K562 (cell line): ENCODE measurements at regions not wholly inside any gene's neighbourhood (a gene's known extent, or its start where the extent isn't known, plus 50 kb on each side); places are given as distances from the start of the nearest gene placed in this dataset.

ENCODE experiments used
- ATAC-seq: fragments of 200-7000 bp; cut with Tn5 transposase; 3 replicates; pipeline ENCODE4 v1.9.1; 2020; ENCODE audit warnings: moderate library complexity
- BruUV-seq: library from RNA; stranded (reverse); fragments of 400-500 nt; replicated peaks from 2 replicates; lab custom pipeline; 2021; lab: Mats Ljungman, UMichigan
- CTCF ChIA-PET: fragments of 300-600 bp; formaldehyde crosslinking; extraction: SDS; loops from one replicate; lab custom pipeline; 2021; ENCODE audit warnings: low intra/inter-chr PET ratio; lab: Yijun Ruan, JAX
- POLR2A ChIA-PET: fragments of 300-600, 350-650 bp; sonication (Branson Sonifier 250); formaldehyde crosslinking; extraction: SDS; loops from one replicate; lab custom pipeline; 2021; ENCODE audit warnings: antibody characterized with exemption, inconsistent platforms; lab: Yijun Ruan, JAX
- DNase-seq, 4 experiments: peaks; one replicate each; pipeline versions ENCODE4 v3.0.0 to v3.0.0-alpha.2; 2011 to 2018; ENCODE audit warnings: low spot score in 3 of 4, mixed read lengths in 3 of 4; ENCODE audit errors: extremely low read depth in 1 of 4
- FAIRE-seq: peaks from 2 replicates; lab custom pipeline; 2011; peaks lifted over from hg19 to GRCh38; lab: Jason Lieb, UNC
- H2AFZ ChIP-seq: 2 replicates; pipeline ENCODE4 v1.6.0; 2011; ENCODE audit warnings: low read depth, low read length, control low read depth, inconsistent platforms
- H3K27ac ChIP-seq: fragments of 200-600 bp; 3 replicates; pipeline ENCODE4 v1.8.0; 2011; ENCODE audit warnings: low read depth, mild to moderate bottlenecking, control low read depth, inconsistent platforms, low read length, moderate library complexity, mixed read lengths; ENCODE audit errors: extremely low read depth
- H3K27me3 ChIP-seq, 2 experiments: fragments of 300-600 bp in 1 of 2; 2 replicates in 1 of 2; 3 replicates in 1 of 2; pipeline versions ENCODE4 v1.6.0 to v1.8.0; 2011; ENCODE audit warnings: inconsistent platforms in 2 of 2, low read length in 2 of 2, mild to moderate bottlenecking in 1 of 2, mixed read lengths in 1 of 2, moderate library complexity in 1 of 2; ENCODE audit not compliant: control insufficient read depth in 2 of 2, insufficient read depth in 2 of 2
- H3K36me3 ChIP-seq: fragments of 300-600 bp; 3 replicates; pipeline ENCODE4 v1.8.0; 2011; ENCODE audit warnings: mild to moderate bottlenecking, low read length, inconsistent platforms; ENCODE audit not compliant: control insufficient read depth, insufficient read depth
- H3K4me1 ChIP-seq, 2 experiments: fragments of 200-600 bp in 1 of 2; replicated peaks in 1 of 2; 2 replicates in 1 of 2; 3 replicates in 1 of 2; pipeline versions ENCODE4 v1.5.1 to v1.8.0; 2011; ENCODE audit warnings: inconsistent platforms in 2 of 2, low read length in 2 of 2, mild to moderate bottlenecking in 1 of 2, mixed read lengths in 1 of 2, moderate library complexity in 1 of 2; ENCODE audit not compliant: control insufficient read depth in 2 of 2, insufficient read depth in 2 of 2
- H3K4me2 ChIP-seq: 2 replicates; pipeline ENCODE4 v1.6.1; 2011; ENCODE audit warnings: low read length, control low read depth, inconsistent platforms, mixed read lengths; ENCODE audit not compliant: insufficient read depth
- H3K4me3 ChIP-seq: fragments of 200-600 bp; sonication (generic), shearing (Covaris generic); 2 replicates; pipeline ENCODE4 v1.5.1; 2016; ENCODE audit warnings: control low read depth, inconsistent platforms
- H3K79me2 ChIP-seq: fragments of 200-600 bp; 3 replicates; pipeline ENCODE4 v1.8.0; 2011; ENCODE audit warnings: low read length, inconsistent platforms; ENCODE audit not compliant: control insufficient read depth, insufficient read depth
- H3K9ac ChIP-seq, 2 experiments: 2 replicates each; pipeline versions ENCODE4 v1.6.0 to v1.6.1; 2011; ENCODE audit warnings: low read depth in 2 of 2, low read length in 2 of 2, control low read depth in 1 of 2, inconsistent platforms in 1 of 2, mild to moderate bottlenecking in 1 of 2, mixed read lengths in 1 of 2; ENCODE audit not compliant: insufficient read depth in 1 of 2
- H3K9me1 ChIP-seq: one replicate; pipeline ENCODE4 v1.6.0; 2011; ENCODE audit warnings: inconsistent platforms, mild to moderate bottlenecking, low read length, moderate library complexity; ENCODE audit not compliant: control insufficient read depth, insufficient read depth
- H3K9me3 ChIP-seq: replicated peaks from 2 replicates; pipeline ENCODE4 v1.5.1; 2011; ENCODE audit warnings: low read depth, low read length, inconsistent platforms; ENCODE audit not compliant: control insufficient read depth, insufficient read depth
- H4K20me1 ChIP-seq: replicated peaks from 2 replicates; pipeline ENCODE4 v1.6.1; 2011; ENCODE audit warnings: low read length, inconsistent platforms, mixed read lengths; ENCODE audit not compliant: control insufficient read depth, insufficient read depth
- BMI1 ChIP-seq: fragments of 150-350 bp; IDR thresholded peaks from 2 replicates; pipeline ENCODE4 v1.6.1; 2014; ENCODE audit warnings: low read length
- E2F6 ChIP-seq, 2 experiments: IDR thresholded peaks; 2 replicates each; pipeline ENCODE4 v1.6.1; 2011; ENCODE audit warnings: borderline replicate concordance in 1 of 2, control low read depth in 1 of 2, low read depth in 1 of 2, low read length in 1 of 2, mild to moderate bottlenecking in 1 of 2, mixed read lengths in 1 of 2, moderate library complexity in 1 of 2; ENCODE audit not compliant: insufficient read depth in 1 of 2, insufficient read length in 1 of 2, poor library complexity in 1 of 2, severe bottlenecking in 1 of 2; ENCODE audit errors: extremely low read depth in 1 of 2
- HMG20B ChIP-seq: fragments of 250-450 bp; sonication (Bioruptor Pico); IDR thresholded peaks from 2 replicates; pipeline ENCODE4 v1.5.0; 2021; ENCODE audit warnings: mild to moderate bottlenecking
- MAX ChIP-seq: sonication (generic); formaldehyde crosslinking; IDR thresholded peaks from 2 replicates; pipeline ENCODE4 v1.9.0; 2022; ENCODE audit warnings: mild to moderate bottlenecking, missing genetic modification reagents
- NFIC ChIP-seq: fragments of 450-650 bp; IDR thresholded peaks from 2 replicates; pipeline ENCODE4 v1.6.1; 2017; ENCODE audit warnings: mild to moderate bottlenecking, inconsistent platforms
- RAD21 ChIP-seq, 2 experiments: fragments of 250-450 bp in 1 of 2; fragments of 450-650 bp in 1 of 2; sonication (Bioruptor Pico) in 1 of 2; formaldehyde crosslinking in 1 of 2; IDR thresholded peaks in 1 of 2; conservative IDR thresholded peaks in 1 of 2; 2 replicates each; pipeline versions ENCODE4 v1.4.0 to v1.8.0; 2020 to 2022; ENCODE audit warnings: mild to moderate bottlenecking in 2 of 2, moderate library complexity in 1 of 2
- RFX1 ChIP-seq: fragments of 450-650 bp; IDR thresholded peaks from 2 replicates; pipeline ENCODE4 v1.6.1; 2016; ENCODE audit warnings: mild to moderate bottlenecking, moderate library complexity
- SP1 ChIP-seq: sonication (generic); formaldehyde crosslinking; IDR thresholded peaks from 2 replicates; pipeline ENCODE4 v1.8.1; 2022; ENCODE audit warnings: mild to moderate bottlenecking, missing genetic modification reagents
- SRSF9 ChIP-seq: fragments of 200-400 bp; formaldehyde crosslinking; IDR thresholded peaks from 2 replicates; pipeline ENCODE4 v1.6.1; 2017; ENCODE audit warnings: low read depth, low read length, borderline replicate concordance
- STAG1 ChIP-seq: sonication (generic); formaldehyde crosslinking; IDR thresholded peaks from 2 replicates; pipeline ENCODE4 v1.5.0; 2020; ENCODE audit warnings: missing genetic modification reagents, borderline replicate concordance
- YBX1 ChIP-seq: fragments of 450-650 bp; IDR thresholded peaks from 2 replicates; pipeline ENCODE4 v1.7.1; 2016; ENCODE audit warnings: mild to moderate bottlenecking
- ZNF354B ChIP-seq: fragments of 250-450 bp; sonication (Bioruptor Pico); IDR thresholded peaks from 2 replicates; pipeline ENCODE4 v1.4.0; 2020
- ZNF740 ChIP-seq, 3 experiments: fragments of 200-800 bp in 1 of 3; sonication (Bioruptor generic) in 1 of 3; sonication (generic) in 1 of 3; formaldehyde crosslinking in 1 of 3; IDR thresholded peaks; 2 replicates each; pipeline versions ENCODE4 v1.6.1 to v1.8.0; 2016 to 2022; ENCODE audit warnings: mild to moderate bottlenecking in 2 of 3, missing compliant biosample characterization in 2 of 3, missing genetic modification characterization in 2 of 3, missing genetic modification reagents in 1 of 3
- ZNF75A ChIP-seq: fragments of 450-650 bp; formaldehyde crosslinking; IDR thresholded peaks from 2 replicates; pipeline ENCODE4 v1.4.0; 2020; ENCODE audit warnings: mild to moderate bottlenecking
- WGBS: fragments of 100-300 bp; shearing (Covaris generic); methylation state at CpG from one replicate; pipeline ENCODE4 v1.1.6; 2016; ENCODE audit warnings: low coverage, mixed read lengths; ENCODE audit not compliant: insufficient coverage; ENCODE audit errors: missing lambda C conversion rate; 5-methylcytosine and 5-hydroxymethylcytosine counted together
- in situ Hi-C: fragments of 300-500 bp; cut with MboI; formaldehyde crosslinking; loops from 4 replicates; pipeline ENCODE4 v1.15.0; 2018; ENCODE audit warnings: inconsistent platforms, mixed read lengths
- intact Hi-C: fragments of 100-400 bp; cut with micrococcal nuclease; formaldehyde crosslinking; loops from 2 replicates; pipeline ENCODE4 v1.14.2; 2022
- TF ChIP-seq, protein P1 (sequence below): fragments of 250-450 bp; sonication (Bioruptor Pico); IDR thresholded peaks from 2 replicates; pipeline ENCODE4 v1.5.0; 2020; ENCODE audit warnings: mild to moderate bottlenecking
- TF ChIP-seq, protein P2 (sequence below): fragments of 450-650 bp; formaldehyde crosslinking; IDR thresholded peaks from 2 replicates; pipeline ENCODE4 v1.4.0; 2020; ENCODE audit warnings: mild to moderate bottlenecking, moderate library complexity

- TF ChIP-seq STAG1 (CRISPR knock-in tag), result no peak
- TF ChIP-seq ZNF740 (CRISPR knock-in tag; IDR thresholded peaks at IDR 0.05), result peak; percentile 39; the same call in 1 of the 2 replicates
- no peak for TF ChIP-seq ZNF740 (tag; IDR thresholded peaks at IDR 0.05)
- TF ChIP-seq BMI1, result peak; percentile 77; the same call in 1 of the 2 replicates
- TF ChIP-seq RAD21 (CRISPR knock-in tag; conservative IDR thresholded peaks at IDR 0.05 in 1 of 2, IDR thresholded peaks at IDR 0.05 in 1 of 2), result no peak
- TF ChIP-seq RFX1, result peak; percentile 94
- no peak for TF ChIP-seq MAX
These were observed 135.0 kb downstream of the NAV1 start (continued) for GRCh38 chr1:201673915-201674314.

DNA sequence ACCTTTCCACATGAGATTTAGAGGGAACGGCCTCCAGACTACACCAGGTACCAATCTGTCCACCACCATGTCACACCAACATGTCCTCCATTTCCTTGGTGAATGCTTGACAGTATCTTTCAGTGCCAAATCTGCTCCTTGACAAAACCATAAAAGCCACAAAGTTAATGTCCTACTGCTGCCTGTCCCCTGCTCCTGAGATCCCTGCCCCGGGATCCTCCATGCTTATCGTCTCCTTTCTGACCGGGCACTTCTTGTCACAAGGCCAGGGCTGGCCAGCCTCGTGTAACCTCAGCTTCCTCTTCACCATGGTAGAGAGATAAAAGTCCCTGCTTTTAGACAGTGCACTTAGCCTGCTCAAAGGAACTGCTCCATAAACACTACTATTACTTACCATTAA is 136.2 kb downstream of the NAV1 start:
- no peaks in the 10 kb centered on the region for H3K36me3 ChIP-seq
- no peak overlapping the region for H3K4me3 ChIP-seq
- H3K9me1 ChIP-seq, result no peaks in the 10 kb centered on the region
- intact Hi-C loops, result no loop called here
- 0 out of 3 replicates have a peak overlapping the region, but pooled peaks have one; percentile 2 for H3K27ac ChIP-seq
- no peaks in the 10 kb centered on the region; the same call in 2 of the 3 replicates for H3K79me2 ChIP-seq
- in situ Hi-C loops, result no loop called here
- no peak overlapping the region; the same call in 1 of the 2 replicates for H3K4me2 ChIP-seq
- no peaks in the 10 kb centered on the region; the same call in 1 of the 2 replicates for H3K9me3 ChIP-seq
- FAIRE-seq, result peak; percentile 19
- no TSS peak for BruUV-seq
- WGBS, result 11% methylated on average over 5 of the region's 5 CpGs
- peak in 1 of 4 experiments; percentile 48 for DNase-seq
- peak overlapping the region; percentile 54; the same call in 1 of the 2 replicates for H2AFZ ChIP-seq
- H3K4me1 ChIP-seq, result peaks cover 3 to 18% of the 10 kb centered on the region in 2 experiments; a peak in 4 of 5 replicates
- ATAC-seq, result peak; percentile 65
- peaks cover 0 to 3% of the 10 kb centered on the region in 2 experiments; a peak in 1 of 5 replicates for H3K27me3 ChIP-seq
- peak overlapping the region in 1 of 2 experiments; percentile 4; a peak in 1 of 4 replicates for H3K9ac ChIP-seq
- no peaks in the 10 kb centered on the region for H4K20me1 ChIP-seq
- CTCF ChIA-PET, result no interaction called here
- POLR2A ChIA-PET, result interaction anchor here (1.1 to 1.8 kb wide), 4 partner anchors 9 to 115 kb away, joined by 4 to 11 read pairs (median 6); no protein-coding TSS in a partner anchor
- TF ChIP-seq HMG20B (CRISPR knock-in tag) (no peak), YBX1 (no peak), SP1 (CRISPR knock-in tag) (no peak), NFIC (no peak), ZNF354B (CRISPR knock-in tag) (no peak), E2F6 (IDR thresholded peaks at IDR 0.05; ENCODE audit: borderline replicate concordance in 1 of 2, extremely low read depth in 1 of 2, insufficient read depth in 1 of 2, insufficient read length in 1 of 2, low read depth in 1 of 2, low read length in 1 of 2, poor library complexity in 1 of 2, severe bottlenecking in 1 of 2) (no peak), SRSF9 (no peak), ZNF75A (CRISPR knock-in tag) (no peak)
- TF ChIP-seq, protein P1, sequence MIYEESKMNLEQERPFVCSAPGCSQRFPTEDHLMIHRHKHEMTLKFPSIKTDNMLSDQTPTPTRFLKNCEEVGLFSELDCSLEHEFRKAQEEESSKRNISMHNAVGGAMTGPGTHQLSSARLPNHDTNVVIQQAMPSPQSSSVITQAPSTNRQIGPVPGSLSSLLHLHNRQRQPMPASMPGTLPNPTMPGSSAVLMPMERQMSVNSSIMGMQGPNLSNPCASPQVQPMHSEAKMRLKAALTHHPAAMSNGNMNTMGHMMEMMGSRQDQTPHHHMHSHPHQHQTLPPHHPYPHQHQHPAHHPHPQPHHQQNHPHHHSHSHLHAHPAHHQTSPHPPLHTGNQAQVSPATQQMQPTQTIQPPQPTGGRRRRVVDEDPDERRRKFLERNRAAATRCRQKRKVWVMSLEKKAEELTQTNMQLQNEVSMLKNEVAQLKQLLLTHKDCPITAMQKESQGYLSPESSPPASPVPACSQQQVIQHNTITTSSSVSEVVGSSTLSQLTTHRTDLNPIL, result no peak
- TF ChIP-seq, protein P2, sequence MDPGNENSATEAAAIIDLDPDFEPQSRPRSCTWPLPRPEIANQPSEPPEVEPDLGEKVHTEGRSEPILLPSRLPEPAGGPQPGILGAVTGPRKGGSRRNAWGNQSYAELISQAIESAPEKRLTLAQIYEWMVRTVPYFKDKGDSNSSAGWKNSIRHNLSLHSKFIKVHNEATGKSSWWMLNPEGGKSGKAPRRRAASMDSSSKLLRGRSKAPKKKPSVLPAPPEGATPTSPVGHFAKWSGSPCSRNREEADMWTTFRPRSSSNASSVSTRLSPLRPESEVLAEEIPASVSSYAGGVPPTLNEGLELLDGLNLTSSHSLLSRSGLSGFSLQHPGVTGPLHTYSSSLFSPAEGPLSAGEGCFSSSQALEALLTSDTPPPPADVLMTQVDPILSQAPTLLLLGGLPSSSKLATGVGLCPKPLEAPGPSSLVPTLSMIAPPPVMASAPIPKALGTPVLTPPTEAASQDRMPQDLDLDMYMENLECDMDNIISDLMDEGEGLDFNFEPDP, result no peak
